GM12878 (cell line): ENCODE measurements at regions not wholly inside any gene's neighbourhood (a gene's known extent, or its start where the extent isn't known, plus 50 kb on each side); places are given as distances from the start of the nearest gene placed in this dataset.

Experiments
- ATAC-seq: fragments of 200-7000 bp; cut with Tn5 transposase; 3 replicates; pipeline ENCODE4 v1.9.1; 2020; ENCODE audit warnings: mild to moderate bottlenecking, moderate library complexity
- BruUV-seq: library from RNA; stranded (reverse); fragments of 400-500 nt; replicated peaks from 2 replicates; lab custom pipeline; 2021; lab: Mats Ljungman, UMichigan
- CTCF ChIA-PET: fragments of 300-600 bp; sonication (Branson Sonifier 250); formaldehyde crosslinking; extraction: SDS; loops from one replicate; lab custom pipeline; 2021; ENCODE audit warnings: inconsistent platforms; lab: Yijun Ruan, JAX
- POLR2A ChIA-PET: fragments of 350-600 bp; formaldehyde crosslinking; extraction: SDS; loops from one replicate; lab custom pipeline; 2021; ENCODE audit warnings: inconsistent platforms; lab: Charles Lee
- RAD21 ChIA-PET: fragments of 300-600 bp; sonication (Branson Sonifier 250); formaldehyde crosslinking; loops from one replicate; lab custom pipeline; 2023; ENCODE audit warnings: antibody characterized with exemption; ENCODE audit not compliant: unreplicated experiment; lab: Charles Lee
- SMC1A ChIA-PET: fragments of 300-600 bp; sonication (Branson Sonifier 250); formaldehyde crosslinking; loops from one replicate; lab custom pipeline; 2023; ENCODE audit not compliant: unreplicated experiment, uncharacterized antibody; lab: Charles Lee
- DNase-seq: peaks from one replicate; pipeline ENCODE4 v3.0.0-alpha.2; 2011; ENCODE audit warnings: low read depth, low spot score
- FAIRE-seq: peaks from 3 replicates; lab custom pipeline; 2011; peaks lifted over from hg19 to GRCh38; lab: Jason Lieb, UNC
- H2AFZ ChIP-seq: 2 replicates; pipeline ENCODE4 v1.6.0; 2011; ENCODE audit warnings: low read depth, low read length, control low read depth; ENCODE audit not compliant: control insufficient read depth
- H3K27ac ChIP-seq: 2 replicates; pipeline ENCODE4 v1.5.1; 2011; ENCODE audit warnings: control low read depth; ENCODE audit not compliant: control insufficient read depth, insufficient read depth
- H3K27me3 ChIP-seq, 2 experiments: replicated peaks in 1 of 2; 2 replicates each; pipeline versions ENCODE4 v1.6.0 to v1.6.1; 2011; ENCODE audit warnings: low read length in 1 of 2; ENCODE audit not compliant: control insufficient read depth in 2 of 2, insufficient read depth in 2 of 2
- H3K36me3 ChIP-seq, 2 experiments: 2 replicates each; pipeline ENCODE4 v1.5.1; 2011; ENCODE audit warnings: low read length in 1 of 2; ENCODE audit not compliant: control insufficient read depth in 2 of 2, insufficient read depth in 2 of 2
- H3K4me1 ChIP-seq: 2 replicates; pipeline ENCODE4 v1.6.1; 2011; ENCODE audit warnings: mild to moderate bottlenecking, low read length, moderate library complexity, mixed read lengths; ENCODE audit not compliant: control insufficient read depth, insufficient read depth
- H3K4me2 ChIP-seq: 2 replicates; pipeline ENCODE4 v1.6.0; 2011; ENCODE audit warnings: control low read depth; ENCODE audit not compliant: control insufficient read depth, insufficient read depth
- H3K4me3 ChIP-seq: fragments of 200-600 bp; sonication (generic); 2 replicates; pipeline ENCODE4 v1.5.1; 2016
- H3K79me2 ChIP-seq: 2 replicates; pipeline ENCODE4 v1.6.0; 2011; ENCODE audit warnings: low read length; ENCODE audit not compliant: control insufficient read depth, insufficient read depth
- H3K9ac ChIP-seq: 2 replicates; pipeline ENCODE4 v1.8.0; 2011; ENCODE audit warnings: low read length, control low read depth, mixed read lengths; ENCODE audit not compliant: control insufficient read depth, insufficient read depth
- H3K9me3 ChIP-seq: replicated peaks from 3 replicates; pipeline ENCODE4 v1.5.1; 2011; ENCODE audit warnings: mild to moderate bottlenecking, low read length; ENCODE audit not compliant: control insufficient read depth, insufficient read depth
- H4K20me1 ChIP-seq: 2 replicates; pipeline ENCODE4 v1.6.0; 2011; ENCODE audit not compliant: control insufficient read depth, insufficient read depth
- FOS ChIP-seq: IDR thresholded peaks from 3 replicates; pipeline ENCODE4 v1.6.1; 2011; ENCODE audit warnings: borderline replicate concordance; ENCODE audit not compliant: insufficient read length; ENCODE audit errors: extremely low read depth
- POLR2A ChIP-seq: IDR thresholded peaks from 2 replicates; pipeline ENCODE4 v1.6.1; 2011; ENCODE audit warnings: low read depth, mild to moderate bottlenecking, low read length
- POLR2AphosphoS2 ChIP-seq: IDR thresholded peaks from 2 replicates; pipeline ENCODE4 v1.6.1; 2011; ENCODE audit warnings: low read depth, mild to moderate bottlenecking, low read length, improper control_type of control experiment, moderate library complexity
- ZNF24 ChIP-seq: fragments of 450-650 bp; IDR thresholded peaks from 2 replicates; pipeline ENCODE4 v1.6.1; 2017; ENCODE audit warnings: antibody characterized with exemption, mild to moderate bottlenecking
- WGBS: methylation state at CpG from one replicate; pipeline ENCODE4 v1.1.6; 2016; ENCODE audit warnings: low lambda C conversion rate; ENCODE audit not compliant: insufficient replicate concordance, insufficient coverage; ENCODE audit errors: missing lambda C conversion rate; 5-methylcytosine and 5-hydroxymethylcytosine counted together
- in situ Hi-C: fragments of 300-500 bp; cut with MboI; formaldehyde crosslinking; loops from 9 replicates; pipeline ENCODE4 v1.14.3; 2018; ENCODE audit warnings: mixed read lengths
- intact Hi-C: fragments of 100-400 bp; cut with micrococcal nuclease; formaldehyde crosslinking; loops from one replicate; pipeline ENCODE4 v1.14.2; 2022; ENCODE audit not compliant: unreplicated experiment
- TF ChIP-seq, protein P1 (sequence below): IDR thresholded peaks from 2 replicates; pipeline ENCODE4 v1.6.1; 2012; ENCODE audit warnings: improper control_type of control experiment, low read depth, low read length; ENCODE audit not compliant: insufficient replicate concordance
- TF ChIP-seq, protein P2 (sequence below): IDR thresholded peaks from 2 replicates; pipeline ENCODE4 v1.6.1; 2012; ENCODE audit warnings: low read depth, low read length, improper control_type of control experiment

DNA sequence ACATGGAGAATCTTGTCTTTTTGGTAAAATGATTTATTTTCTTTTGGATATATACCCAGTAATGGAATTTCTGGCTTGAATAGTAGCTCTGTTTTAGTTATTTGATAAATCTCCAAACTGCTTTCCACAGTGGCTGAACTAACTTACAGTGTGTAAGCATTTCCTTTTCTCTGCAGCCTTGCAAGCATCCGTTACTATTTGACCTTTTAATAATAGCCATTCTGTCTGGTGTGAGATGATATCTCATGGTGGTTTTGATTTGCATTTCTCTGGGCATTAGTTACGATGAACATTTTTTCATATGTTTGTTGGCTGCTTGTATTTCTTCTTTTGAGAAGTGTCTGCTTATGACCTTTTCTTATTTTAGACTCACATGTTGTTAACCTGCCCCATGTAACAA is 190.2 kb downstream of the GALR1 start:
- SMC1A ChIA-PET: no interaction called here

More for the DNA sequence above, 190.2 kb downstream of the GALR1 start:
- Histone ChIP-seq H4K20me1 (no peaks in the 10 kb centered on the region), H3K9ac (no peak overlapping the region), H3K4me3 (no peak overlapping the region), H3K36me3 (no peaks in the 10 kb centered on the region), H3K4me1 (no peaks in the 10 kb centered on the region), H2AFZ (no peak overlapping the region), H3K4me2 (no peak overlapping the region), H3K27me3 (no peaks in the 10 kb centered on the region), H3K79me2 (no peaks in the 10 kb centered on the region), H3K27ac (no peak overlapping the region), H3K9me3 (no peaks in the 10 kb centered on the region)
- ATAC-seq: no peak
- in situ Hi-C loops: no loop called here
- no peak for DNase-seq
- TF ChIP-seq FOS (no peak), POLR2A (no peak), ZNF24 (no peak), POLR2AphosphoS2 (no peak)
- TF ChIP-seq, protein P1, sequence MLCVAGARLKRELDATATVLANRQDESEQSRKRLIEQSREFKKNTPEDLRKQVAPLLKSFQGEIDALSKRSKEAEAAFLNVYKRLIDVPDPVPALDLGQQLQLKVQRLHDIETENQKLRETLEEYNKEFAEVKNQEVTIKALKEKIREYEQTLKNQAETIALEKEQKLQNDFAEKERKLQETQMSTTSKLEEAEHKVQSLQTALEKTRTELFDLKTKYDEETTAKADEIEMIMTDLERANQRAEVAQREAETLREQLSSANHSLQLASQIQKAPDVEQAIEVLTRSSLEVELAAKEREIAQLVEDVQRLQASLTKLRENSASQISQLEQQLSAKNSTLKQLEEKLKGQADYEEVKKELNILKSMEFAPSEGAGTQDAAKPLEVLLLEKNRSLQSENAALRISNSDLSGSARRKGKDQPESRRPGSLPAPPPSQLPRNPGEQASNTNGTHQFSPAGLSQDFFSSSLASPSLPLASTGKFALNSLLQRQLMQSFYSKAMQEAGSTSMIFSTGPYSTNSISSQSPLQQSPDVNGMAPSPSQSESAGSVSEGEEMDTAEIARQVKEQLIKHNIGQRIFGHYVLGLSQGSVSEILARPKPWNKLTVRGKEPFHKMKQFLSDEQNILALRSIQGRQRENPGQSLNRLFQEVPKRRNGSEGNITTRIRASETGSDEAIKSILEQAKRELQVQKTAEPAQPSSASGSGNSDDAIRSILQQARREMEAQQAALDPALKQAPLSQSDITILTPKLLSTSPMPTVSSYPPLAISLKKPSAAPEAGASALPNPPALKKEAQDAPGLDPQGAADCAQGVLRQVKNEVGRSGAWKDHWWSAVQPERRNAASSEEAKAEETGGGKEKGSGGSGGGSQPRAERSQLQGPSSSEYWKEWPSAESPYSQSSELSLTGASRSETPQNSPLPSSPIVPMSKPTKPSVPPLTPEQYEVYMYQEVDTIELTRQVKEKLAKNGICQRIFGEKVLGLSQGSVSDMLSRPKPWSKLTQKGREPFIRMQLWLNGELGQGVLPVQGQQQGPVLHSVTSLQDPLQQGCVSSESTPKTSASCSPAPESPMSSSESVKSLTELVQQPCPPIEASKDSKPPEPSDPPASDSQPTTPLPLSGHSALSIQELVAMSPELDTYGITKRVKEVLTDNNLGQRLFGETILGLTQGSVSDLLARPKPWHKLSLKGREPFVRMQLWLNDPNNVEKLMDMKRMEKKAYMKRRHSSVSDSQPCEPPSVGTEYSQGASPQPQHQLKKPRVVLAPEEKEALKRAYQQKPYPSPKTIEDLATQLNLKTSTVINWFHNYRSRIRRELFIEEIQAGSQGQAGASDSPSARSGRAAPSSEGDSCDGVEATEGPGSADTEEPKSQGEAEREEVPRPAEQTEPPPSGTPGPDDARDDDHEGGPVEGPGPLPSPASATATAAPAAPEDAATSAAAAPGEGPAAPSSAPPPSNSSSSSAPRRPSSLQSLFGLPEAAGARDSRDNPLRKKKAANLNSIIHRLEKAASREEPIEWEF: no peak
- TF ChIP-seq, protein P2, sequence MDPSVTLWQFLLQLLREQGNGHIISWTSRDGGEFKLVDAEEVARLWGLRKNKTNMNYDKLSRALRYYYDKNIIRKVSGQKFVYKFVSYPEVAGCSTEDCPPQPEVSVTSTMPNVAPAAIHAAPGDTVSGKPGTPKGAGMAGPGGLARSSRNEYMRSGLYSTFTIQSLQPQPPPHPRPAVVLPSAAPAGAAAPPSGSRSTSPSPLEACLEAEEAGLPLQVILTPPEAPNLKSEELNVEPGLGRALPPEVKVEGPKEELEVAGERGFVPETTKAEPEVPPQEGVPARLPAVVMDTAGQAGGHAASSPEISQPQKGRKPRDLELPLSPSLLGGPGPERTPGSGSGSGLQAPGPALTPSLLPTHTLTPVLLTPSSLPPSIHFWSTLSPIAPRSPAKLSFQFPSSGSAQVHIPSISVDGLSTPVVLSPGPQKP: no peak
- CTCF ChIA-PET: no interaction called here
- intact Hi-C loops: no loop called here
- no peak for FAIRE-seq
- POLR2A ChIA-PET: no interaction called here
- 18% methylated on average over 2 of the region's 2 CpGs for WGBS
- BruUV-seq: no TSS peak
- RAD21 ChIA-PET: no interaction called here
